ACC112 (cell line): ENCODE measurements at regions not wholly inside any gene's neighbourhood (a gene's known extent, or its start where the extent isn't known, plus 50 kb on each side); places are given as distances from the start of the nearest gene placed in this dataset.

Source experiments
- H2AFZ ChIP-seq: fragments of 200-600 bp; sonication (generic); one replicate; pipeline ENCODE4 v1.6.0; 2017; ENCODE audit warnings: antibody characterized with exemption, low read length; ENCODE audit not compliant: unreplicated experiment
- H3K27ac ChIP-seq: fragments of 200-600 bp; sonication (generic); 2 replicates; pipeline ENCODE4 v1.5.1; 2014; ENCODE audit warnings: low read depth, mild to moderate bottlenecking, antibody characterized with exemption, low read length, moderate library complexity
- H3K27me3 ChIP-seq: fragments of 200-600 bp; sonication (generic); 2 replicates; pipeline ENCODE4 v1.6.1; 2014; ENCODE audit warnings: mild to moderate bottlenecking, antibody characterized with exemption, low read length, moderate library complexity, mixed read lengths; ENCODE audit not compliant: insufficient read depth
- H3K36me3 ChIP-seq: fragments of 200-600 bp; sonication (generic); 2 replicates; pipeline ENCODE4 v1.6.1; 2016; ENCODE audit warnings: mild to moderate bottlenecking, antibody characterized with exemption, low read length, moderate library complexity, mixed read lengths; ENCODE audit not compliant: insufficient read depth
- H3K4me1 ChIP-seq: fragments of 200-600 bp; sonication (generic); one replicate; pipeline ENCODE4 v1.6.1; 2016; ENCODE audit warnings: low read length, mixed read lengths; ENCODE audit not compliant: insufficient read depth, unreplicated experiment, control insufficient read depth
- H3K4me3 ChIP-seq: fragments of 200-600 bp; sonication (generic); 2 replicates; pipeline ENCODE4 v1.5.1; 2014; ENCODE audit warnings: mild to moderate bottlenecking, low read depth, low read length
- H3K79me2 ChIP-seq: fragments of 200-600 bp; sonication (generic); one replicate; pipeline ENCODE4 v1.6.0; 2016; ENCODE audit warnings: low read length; ENCODE audit not compliant: control insufficient read depth, unreplicated experiment, insufficient read depth

DNA sequence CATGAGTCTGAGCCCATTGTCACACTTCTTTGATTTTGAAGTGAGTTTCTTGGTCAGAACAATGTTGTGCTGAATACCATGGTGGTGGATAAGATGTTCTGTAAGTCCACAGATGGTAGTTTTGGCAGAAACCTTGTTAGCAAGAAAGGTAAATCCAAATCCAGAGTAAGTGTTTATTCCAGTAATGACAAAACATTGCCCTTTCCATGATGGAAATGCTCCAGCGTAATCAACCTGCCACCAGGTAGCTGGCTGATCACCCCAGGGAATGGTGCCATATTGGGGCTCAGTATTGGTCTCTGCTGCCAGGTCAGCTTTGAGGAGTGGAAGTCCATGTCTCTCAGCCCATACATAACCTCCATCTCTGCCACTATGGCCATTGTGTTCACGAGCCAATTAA, 54.7 kb upstream of the DAPK1 start:
- H3K4me1 ChIP-seq, result no peaks in the 10 kb centered on the region
- H3K4me3 ChIP-seq, result no peak overlapping the region
- no peaks in the 10 kb centered on the region for H3K27me3 ChIP-seq
- no peaks in the 10 kb centered on the region for H3K36me3 ChIP-seq
- no peak overlapping the region for H2AFZ ChIP-seq
- no peaks in the 10 kb centered on the region for H3K79me2 ChIP-seq
- H3K27ac ChIP-seq, result no peak overlapping the region

DNA sequence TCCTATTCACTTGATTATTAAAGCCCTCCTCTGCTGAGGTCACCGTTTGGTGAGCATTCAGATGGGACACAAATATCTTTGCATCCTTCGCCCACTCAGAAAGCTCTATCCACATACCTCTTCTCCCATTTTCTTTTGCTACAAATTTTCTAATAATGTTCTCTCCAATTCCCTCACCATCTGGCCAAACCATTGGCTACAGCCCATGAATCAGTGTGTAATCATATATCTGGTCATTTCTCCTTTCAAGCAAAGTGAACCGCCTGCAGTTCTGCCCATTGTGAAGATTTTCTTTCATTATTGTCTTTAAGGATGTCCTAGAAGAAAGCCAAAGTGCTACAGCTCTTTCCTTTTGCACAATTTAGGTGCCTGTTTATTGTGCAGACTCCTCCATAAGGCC, 54.2 kb upstream of the DAPK1 start:
- Histone ChIP-seq H2AFZ (no peak overlapping the region), H3K27me3 (no peaks in the 10 kb centered on the region)

DNA sequence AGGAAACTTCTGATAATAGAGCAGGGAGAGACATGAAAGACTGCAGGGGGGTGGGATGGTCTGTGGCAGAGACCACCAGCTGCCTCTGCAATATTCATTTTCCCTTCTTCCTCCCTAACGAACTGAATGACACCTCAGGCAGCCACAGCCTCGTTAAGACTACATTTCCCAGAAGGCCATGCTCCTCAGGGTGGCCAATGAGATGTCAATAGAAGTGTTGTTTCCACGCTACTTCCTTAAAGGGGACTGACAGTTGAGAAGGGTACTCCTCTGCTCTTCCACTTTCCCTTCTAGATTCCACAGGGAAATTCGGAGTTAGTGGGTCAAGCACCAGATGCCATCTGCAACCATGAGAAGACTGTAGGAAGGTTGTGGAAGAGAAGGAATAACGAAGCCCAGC, 52.0 kb upstream of the DAPK1 start:
- Histone ChIP-seq H3K4me3 (no peak overlapping the region), H3K27me3 (no peaks in the 10 kb centered on the region), H3K27ac (no peak overlapping the region), H3K79me2 (no peaks in the 10 kb centered on the region), H2AFZ (no peak overlapping the region), H3K4me1 (no peaks in the 10 kb centered on the region), H3K36me3 (no peaks in the 10 kb centered on the region)

More for the DNA sequence above, 54.2 kb upstream of the DAPK1 start:
- Histone ChIP-seq H3K36me3 (no peaks in the 10 kb centered on the region), H3K4me1 (no peaks in the 10 kb centered on the region), H3K79me2 (no peaks in the 10 kb centered on the region), H3K27ac (no peak overlapping the region), H3K4me3 (no peak overlapping the region)

DNA sequence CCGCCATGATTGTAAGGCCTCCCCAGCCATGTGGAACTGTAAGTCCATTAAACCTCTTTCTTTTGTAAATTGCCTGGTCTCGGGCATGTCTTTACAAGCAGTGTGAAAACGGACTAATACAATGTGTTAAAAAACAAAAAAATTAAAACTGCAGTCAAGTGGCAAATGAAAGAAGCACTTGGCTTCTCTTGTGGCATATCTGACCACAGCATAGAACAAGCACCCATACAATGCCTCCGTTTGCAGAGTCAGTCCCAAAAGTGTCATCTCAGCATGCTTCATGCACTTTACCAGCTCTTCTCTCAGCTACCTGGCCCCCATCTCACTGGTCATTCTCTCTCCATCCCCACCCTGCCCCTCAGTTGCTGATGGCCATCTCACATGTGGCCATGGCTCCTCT, 51.1 kb upstream of the DAPK1 start:
- no peaks in the 10 kb centered on the region for H3K36me3 ChIP-seq
- no peak overlapping the region for H3K4me3 ChIP-seq
- no peaks in the 10 kb centered on the region for H3K79me2 ChIP-seq
- no peaks in the 10 kb centered on the region for H3K4me1 ChIP-seq
- no peaks in the 10 kb centered on the region for H3K27me3 ChIP-seq
- no peak overlapping the region for H2AFZ ChIP-seq
- no peak overlapping the region for H3K27ac ChIP-seq

DNA sequence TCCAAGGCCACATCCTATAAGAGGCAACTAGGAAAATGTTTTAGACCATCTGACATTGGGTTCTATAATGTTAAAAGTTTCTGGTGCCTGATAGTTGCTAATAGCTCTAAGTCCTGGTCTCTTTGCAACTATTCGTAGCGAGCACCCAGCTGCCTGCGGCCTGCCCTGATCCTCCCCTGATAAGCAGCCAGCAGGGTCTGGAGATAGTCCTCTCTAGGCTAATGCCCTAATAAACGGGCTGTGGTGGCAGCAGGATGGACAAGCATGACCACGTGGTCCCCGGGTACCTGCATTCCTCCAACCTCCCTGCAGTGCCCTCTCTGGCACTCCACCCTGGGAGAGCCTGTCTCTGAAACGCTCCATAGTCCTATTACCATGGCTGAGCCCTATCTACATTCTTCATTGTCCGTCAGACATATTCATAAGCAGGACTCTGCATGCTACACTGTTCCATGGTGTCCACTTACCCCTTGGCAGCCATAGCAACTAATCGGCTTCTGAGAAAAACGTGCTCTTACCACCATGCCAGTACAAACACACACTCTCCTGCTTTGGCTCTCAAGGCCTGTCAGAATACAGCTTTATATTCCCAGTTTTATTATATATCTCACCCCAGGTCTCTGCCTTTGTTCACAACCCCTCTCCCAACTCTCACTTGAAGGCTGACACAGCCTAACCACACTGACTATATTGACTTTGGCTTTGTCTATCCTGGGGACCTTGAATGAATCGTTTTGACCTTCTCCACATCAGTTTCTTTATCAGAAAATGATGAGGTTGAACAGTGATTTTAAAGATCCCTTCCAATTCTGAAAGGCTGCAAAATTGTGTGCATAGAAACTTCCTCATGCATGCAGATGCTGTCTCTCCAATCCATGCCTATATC, 49.9 kb upstream of the DAPK1 start:
- no peaks in the 10 kb centered on the region for H3K4me1 ChIP-seq
- H3K4me3 ChIP-seq, result no peak overlapping the region
- H3K79me2 ChIP-seq, result no peaks in the 10 kb centered on the region
- H3K27ac ChIP-seq, result no peak overlapping the region
- no peaks in the 10 kb centered on the region for H3K36me3 ChIP-seq
- no peak overlapping the region for H2AFZ ChIP-seq
- no peaks in the 10 kb centered on the region for H3K27me3 ChIP-seq
